RWPE2 (cell line): ENCODE measurements at regions not wholly inside any gene's neighbourhood (a gene's known extent, or its start where the extent isn't known, plus 50 kb on each side); places are given as distances from the start of the nearest gene placed in this dataset.
A peak's percentile ranks its signal among the peaks of the same experiment; 100 is the strongest.
"Not testable (repeated sequence)": the region's sequence is repeated elsewhere in the genome, so short reads cannot be mapped to it uniquely, and the experiment has no call there.

Experiments used
- ATAC-seq: fragments of 200-7000 bp; cut with Tn5 transposase; 3 replicates; pipeline ENCODE4 v1.9.1; 2021; ENCODE audit warnings: low read depth
- DNase-seq: peaks from one replicate; pipeline ENCODE4 v3.0.0-alpha.2; 2020; ENCODE audit warnings: low spot score
- H3K27ac ChIP-seq: fragments of 450-650 bp; 2 replicates; pipeline ENCODE4 v1.5.1; 2017; ENCODE audit warnings: mild to moderate bottlenecking; ENCODE audit not compliant: poor library complexity, severe bottlenecking
- H3K27me3 ChIP-seq: fragments of 250-450 bp; sonication (Bioruptor Pico); 2 replicates; pipeline ENCODE4 v1.5.1; 2021; ENCODE audit warnings: mild to moderate bottlenecking, moderate library complexity; ENCODE audit not compliant: insufficient read depth, poor library complexity, severe bottlenecking
- H3K36me3 ChIP-seq: fragments of 250-450 bp; sonication (Bioruptor Pico); 2 replicates; pipeline ENCODE4 v1.5.1; 2020; ENCODE audit warnings: low read depth, mild to moderate bottlenecking, moderate library complexity
- H3K4me1 ChIP-seq: fragments of 250-450 bp; sonication (Bioruptor Pico); 2 replicates; pipeline ENCODE4 v1.5.1; 2021; ENCODE audit warnings: mild to moderate bottlenecking, moderate library complexity; ENCODE audit not compliant: insufficient read depth, poor library complexity, severe bottlenecking
- H3K4me3 ChIP-seq: fragments of 250-450 bp; sonication (Bioruptor Pico); 2 replicates; pipeline ENCODE4 v1.5.1; 2021; ENCODE audit warnings: mild to moderate bottlenecking, moderate library complexity; ENCODE audit not compliant: severe bottlenecking
- H3K9me3 ChIP-seq: fragments of 250-450 bp; sonication (Bioruptor Pico); 2 replicates; pipeline ENCODE4 v1.5.1; 2021; ENCODE audit warnings: mild to moderate bottlenecking, moderate library complexity; ENCODE audit not compliant: severe bottlenecking
- TF ChIP-seq, protein P1 (sequence below): fragments of 450-650 bp; IDR thresholded peaks from one replicate; pipeline ENCODE4 v1.5.1; 2017; ENCODE audit warnings: mild to moderate bottlenecking, moderate library complexity; ENCODE audit not compliant: poor library complexity, severe bottlenecking

- no peak for ATAC-seq
- TF ChIP-seq, protein P1, sequence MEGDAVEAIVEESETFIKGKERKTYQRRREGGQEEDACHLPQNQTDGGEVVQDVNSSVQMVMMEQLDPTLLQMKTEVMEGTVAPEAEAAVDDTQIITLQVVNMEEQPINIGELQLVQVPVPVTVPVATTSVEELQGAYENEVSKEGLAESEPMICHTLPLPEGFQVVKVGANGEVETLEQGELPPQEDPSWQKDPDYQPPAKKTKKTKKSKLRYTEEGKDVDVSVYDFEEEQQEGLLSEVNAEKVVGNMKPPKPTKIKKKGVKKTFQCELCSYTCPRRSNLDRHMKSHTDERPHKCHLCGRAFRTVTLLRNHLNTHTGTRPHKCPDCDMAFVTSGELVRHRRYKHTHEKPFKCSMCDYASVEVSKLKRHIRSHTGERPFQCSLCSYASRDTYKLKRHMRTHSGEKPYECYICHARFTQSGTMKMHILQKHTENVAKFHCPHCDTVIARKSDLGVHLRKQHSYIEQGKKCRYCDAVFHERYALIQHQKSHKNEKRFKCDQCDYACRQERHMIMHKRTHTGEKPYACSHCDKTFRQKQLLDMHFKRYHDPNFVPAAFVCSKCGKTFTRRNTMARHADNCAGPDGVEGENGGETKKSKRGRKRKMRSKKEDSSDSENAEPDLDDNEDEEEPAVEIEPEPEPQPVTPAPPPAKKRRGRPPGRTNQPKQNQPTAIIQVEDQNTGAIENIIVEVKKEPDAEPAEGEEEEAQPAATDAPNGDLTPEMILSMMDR: no peak
- H3K36me3 ChIP-seq: no peaks in the 10 kb centered on the region
Observed at GRCh38 chr7:131626643-131627042, 70.2 kb upstream of the PODXL start.

GRCh38 chr7:131625817-131626372, 69.5 kb upstream of the PODXL start:
- no peaks in the 10 kb centered on the region for H3K36me3 ChIP-seq
- peaks cover 25% of the 10 kb centered on the region for H3K4me1 ChIP-seq
- TF ChIP-seq, protein P1: peak; percentile 9
- no peaks in the 10 kb centered on the region for H3K27me3 ChIP-seq
- ATAC-seq (peak; percentile 78), DNase-seq (peak; percentile 77)
- peak overlapping the region; percentile 65 for H3K27ac ChIP-seq
- no peaks in the 10 kb centered on the region for H3K9me3 ChIP-seq
- no peak overlapping the region for H3K4me3 ChIP-seq

More at GRCh38 chr7:131626643-131627042, 70.2 kb upstream of the PODXL start:
- peaks cover 25% of the 10 kb centered on the region for H3K4me1 ChIP-seq
- H3K27ac ChIP-seq: peak overlapping the region; percentile 65
- no peaks in the 10 kb centered on the region for H3K27me3 ChIP-seq
- no peak overlapping the region for H3K4me3 ChIP-seq
- no peaks in the 10 kb centered on the region for H3K9me3 ChIP-seq
- DNase-seq: no peak

- Histone ChIP-seq H3K4me1 (peaks cover 25% of the 10 kb centered on the region), H3K27ac (peak overlapping the region; percentile 65)
- DNase-seq, H3K27me3 ChIP-seq, ATAC-seq, H3K9me3 ChIP-seq, H3K4me3 ChIP-seq, H3K36me3 ChIP-seq: not testable (repeated sequence)
Observed at GRCh38 chr7:131625345-131625744, 68.9 kb upstream of the PODXL start.

- TF ChIP-seq, protein P1: no peak
- ATAC-seq (no peak), DNase-seq (no peak)
- Histone ChIP-seq H3K27ac (peak overlapping the region; percentile 65), H3K4me3 (no peak overlapping the region), H3K9me3 (no peaks in the 10 kb centered on the region), H3K4me1 (peaks cover 18% of the 10 kb centered on the region), H3K36me3 (no peaks in the 10 kb centered on the region), H3K27me3 (no peaks in the 10 kb centered on the region)
Observed at GRCh38 chr7:131624536-131624935, 68.1 kb upstream of the PODXL start.

GRCh38 chr7:131623154-131623553, 66.7 kb upstream of the PODXL start:
- TF ChIP-seq, protein P1: no peak
- Histone ChIP-seq H3K27me3 (no peaks in the 10 kb centered on the region), H3K27ac (no peak overlapping the region), H3K4me1 (peaks cover 11% of the 10 kb centered on the region), H3K4me3 (no peak overlapping the region), H3K36me3 (no peaks in the 10 kb centered on the region), H3K9me3 (no peaks in the 10 kb centered on the region)
- ATAC-seq (no peak), DNase-seq (no peak)
